GM19372 (cell line): ENCODE measurements at regions not wholly inside any gene's neighbourhood (a gene's known extent, or its start where the extent isn't known, plus 50 kb on each side); places are given as distances from the start of the nearest gene placed in this dataset.
"Not testable (repeated sequence)": the region's sequence is repeated elsewhere in the genome, so short reads cannot be mapped to it uniquely, and the experiment has no call there.

Experiments used
- ATAC-seq: cut with Tn5 transposase; IDR thresholded peaks from one replicate; pipeline ENCODE4 v1.9.1; 2021; ENCODE audit warnings: mild to moderate bottlenecking, low read depth, moderate library complexity; ENCODE audit not compliant: unreplicated experiment

DNA sequence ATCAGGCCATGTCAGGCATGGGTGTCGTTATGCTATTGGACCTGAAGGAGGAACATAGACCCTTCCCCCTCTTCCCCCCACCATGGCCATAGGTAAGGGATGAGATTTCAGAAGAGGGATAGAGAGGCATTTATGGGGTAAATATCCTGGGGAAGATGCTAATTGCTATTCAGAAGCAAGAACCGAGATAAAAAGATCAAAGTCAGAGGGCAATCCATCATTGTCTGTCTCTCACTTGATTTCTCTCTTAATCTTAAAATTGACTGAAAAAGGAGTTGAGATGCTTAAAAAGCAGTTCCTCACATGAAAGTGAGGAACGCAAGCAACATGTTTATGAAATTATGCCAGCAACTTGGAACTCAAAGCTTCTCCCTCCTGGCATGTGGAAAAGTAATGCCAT is 212.0 kb downstream of the RPAP3 start:
- no peak for ATAC-seq

DNA sequence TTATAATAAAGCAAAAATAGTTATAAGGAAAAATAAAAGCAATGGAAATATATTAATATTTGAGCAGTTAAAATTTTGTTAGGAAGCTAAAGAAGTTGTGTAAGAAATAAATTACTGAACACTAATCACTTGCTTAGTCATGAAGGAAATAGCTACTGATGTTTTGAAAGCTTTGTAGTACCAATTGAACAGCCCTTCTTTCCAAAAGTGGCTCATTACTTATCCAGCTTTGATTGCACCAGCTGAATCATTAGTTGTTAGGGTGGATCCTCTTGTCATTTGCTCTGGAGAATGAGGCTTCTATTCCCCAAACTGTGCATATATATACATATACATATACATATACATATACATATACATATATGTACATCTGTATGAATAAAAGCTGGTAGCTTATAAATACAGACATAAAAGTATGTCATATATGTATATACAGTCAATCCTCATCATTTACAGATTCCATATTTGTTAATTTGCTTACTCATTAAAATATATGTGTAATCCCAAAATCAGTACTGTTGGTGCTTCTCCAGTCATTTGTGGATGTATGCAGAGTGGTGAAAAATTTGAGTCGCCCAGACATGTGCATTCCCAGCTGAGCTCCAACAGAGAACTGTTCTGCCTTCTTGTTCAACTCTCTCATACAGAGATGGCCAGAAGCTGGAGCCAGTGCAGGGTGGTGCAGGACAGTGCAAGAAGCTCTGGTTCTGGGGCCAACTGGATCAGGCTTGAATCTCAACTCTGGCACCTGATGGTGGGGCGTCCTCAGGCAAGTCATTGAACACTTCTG is 214.1 kb downstream of the RPAP3 start:
- no peak for ATAC-seq

DNA sequence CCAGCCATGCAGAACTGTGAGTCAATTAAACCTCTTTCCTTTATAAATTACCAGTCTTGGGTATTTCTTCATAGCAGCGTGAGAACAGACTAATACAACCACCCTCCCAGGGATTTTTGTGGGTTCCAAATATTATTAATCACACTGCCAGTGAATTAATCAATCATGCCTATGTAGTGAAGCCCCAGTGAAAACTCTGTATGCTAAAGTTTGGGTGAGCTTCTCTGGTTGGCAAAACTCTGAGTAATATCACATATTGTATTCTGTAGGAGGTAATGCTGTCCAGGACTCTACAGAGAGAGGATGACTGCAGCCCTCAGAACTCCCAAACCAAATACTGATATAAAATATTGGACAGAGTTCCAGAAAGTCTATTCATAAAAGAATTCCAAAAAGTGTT is 216.9 kb downstream of the RPAP3 start:
- ATAC-seq, result no peak

DNA sequence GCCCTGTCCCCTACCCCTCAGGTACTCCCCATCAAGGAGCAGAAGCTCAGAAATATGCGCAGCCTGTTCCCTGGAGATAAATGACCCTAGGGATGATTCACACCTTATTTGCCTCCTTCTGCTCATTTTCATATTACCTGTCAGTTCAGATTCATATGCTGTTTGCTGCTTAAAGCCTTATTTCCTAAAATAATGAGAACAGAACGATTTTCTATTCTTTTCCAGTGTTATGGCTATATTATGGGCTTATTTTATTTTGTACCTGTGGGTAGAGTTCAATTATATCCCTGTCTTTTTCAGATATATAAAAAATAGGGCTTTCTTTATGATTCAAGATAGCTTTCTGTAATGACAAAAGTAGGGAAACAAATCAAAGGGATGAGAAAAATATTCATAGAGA is 224.8 kb downstream of the RPAP3 start:
- ATAC-seq, result no peak

DNA sequence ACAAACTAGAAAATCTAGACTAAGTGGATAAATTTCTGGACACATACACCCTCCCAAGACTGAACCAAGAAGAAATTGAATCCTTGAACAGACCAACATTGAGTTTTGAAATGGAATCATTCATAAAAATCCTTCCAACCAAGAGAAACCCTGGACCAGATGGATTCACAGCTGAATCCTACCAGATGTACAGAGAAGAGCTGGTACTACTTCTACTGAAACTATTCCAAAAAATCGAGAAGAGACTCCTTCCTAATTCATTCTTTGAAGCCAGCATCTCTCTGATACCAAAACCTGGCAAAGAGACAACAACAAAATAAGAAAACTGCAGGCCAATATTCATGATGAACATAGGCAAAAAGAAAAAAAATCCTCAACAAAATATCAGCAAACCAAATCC is 227.4 kb downstream of the RPAP3 start:
- ATAC-seq, result no peak

DNA sequence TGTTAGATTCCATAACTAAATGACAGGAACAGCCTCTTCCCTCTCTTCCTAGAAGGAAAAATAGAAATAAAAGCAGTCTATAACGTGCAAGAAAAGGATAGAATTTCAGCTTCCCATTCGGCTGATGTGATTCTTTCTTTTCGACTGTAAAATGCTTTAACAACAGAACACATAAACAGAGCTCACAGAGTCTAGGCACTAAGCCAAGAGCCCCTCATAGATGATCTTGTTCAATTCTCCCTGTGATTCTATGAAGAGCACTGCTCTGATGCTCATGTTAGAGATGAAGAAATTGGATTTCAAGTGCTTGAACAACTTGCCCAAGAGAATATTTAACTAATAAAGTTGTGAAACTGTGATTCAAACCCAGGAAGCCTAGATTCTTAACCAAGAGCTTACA is 232.7 kb downstream of the RPAP3 start:
- no peak for ATAC-seq

DNA sequence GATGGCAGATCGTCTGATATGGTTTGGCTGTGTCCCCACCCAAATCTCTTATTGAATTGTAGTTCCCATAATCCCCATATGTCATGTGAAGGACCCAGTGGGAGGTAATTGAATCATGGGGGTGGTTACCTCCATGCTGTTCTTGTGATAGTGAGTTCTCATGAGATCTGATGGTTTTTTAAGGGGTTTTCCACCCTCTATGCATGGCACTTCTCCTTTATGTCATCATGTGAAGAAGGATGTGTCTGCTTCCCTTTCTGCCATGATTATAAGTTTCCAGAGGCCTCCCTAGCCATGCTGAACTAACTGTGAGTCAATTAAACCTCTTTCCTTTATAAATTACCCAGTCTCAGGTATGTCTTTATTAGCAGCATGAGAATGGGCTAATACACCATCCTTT is 235.5 kb downstream of the RPAP3 start:
- ATAC-seq, result not testable (repeated sequence)

DNA sequence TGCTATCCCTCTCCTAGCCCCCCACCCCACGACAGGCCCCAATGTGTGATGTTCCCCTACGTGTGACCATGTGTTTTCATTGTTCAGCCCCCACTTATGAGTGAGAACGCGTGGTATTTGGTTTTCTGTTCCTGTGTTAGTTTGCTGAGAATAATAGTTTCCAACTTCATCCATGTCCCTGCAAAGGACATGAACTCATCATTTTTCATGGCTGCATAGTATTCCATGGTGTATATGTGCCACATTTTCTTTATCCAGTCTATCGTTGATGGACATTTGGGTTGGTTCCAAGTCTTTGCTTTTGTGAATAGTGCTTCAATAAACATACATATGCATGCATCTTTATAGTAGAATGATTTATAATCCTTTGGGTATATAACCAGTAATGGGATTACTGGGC is 241.9 kb downstream of the RPAP3 start:
- ATAC-seq, result not testable (repeated sequence)

DNA sequence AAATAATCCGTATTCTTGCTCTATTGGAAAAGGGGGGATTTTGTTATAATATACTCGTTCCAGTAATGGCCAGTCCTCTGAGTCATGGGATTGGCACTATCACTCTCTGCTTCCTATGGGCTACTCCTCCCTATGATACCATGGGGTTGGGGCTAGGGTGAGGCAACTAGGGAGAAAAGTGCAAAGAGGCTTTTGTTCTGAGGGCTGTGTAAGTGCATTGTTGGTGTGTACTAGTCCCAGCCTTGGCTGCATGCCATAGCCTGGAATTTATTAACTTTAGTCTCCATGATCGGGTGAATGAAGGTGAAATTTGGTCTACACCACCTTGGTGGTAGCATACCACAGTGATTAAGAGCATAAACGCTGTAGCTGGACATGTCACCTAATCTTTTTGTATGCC is 247.6 kb downstream of the RPAP3 start:
- no peak for ATAC-seq

DNA sequence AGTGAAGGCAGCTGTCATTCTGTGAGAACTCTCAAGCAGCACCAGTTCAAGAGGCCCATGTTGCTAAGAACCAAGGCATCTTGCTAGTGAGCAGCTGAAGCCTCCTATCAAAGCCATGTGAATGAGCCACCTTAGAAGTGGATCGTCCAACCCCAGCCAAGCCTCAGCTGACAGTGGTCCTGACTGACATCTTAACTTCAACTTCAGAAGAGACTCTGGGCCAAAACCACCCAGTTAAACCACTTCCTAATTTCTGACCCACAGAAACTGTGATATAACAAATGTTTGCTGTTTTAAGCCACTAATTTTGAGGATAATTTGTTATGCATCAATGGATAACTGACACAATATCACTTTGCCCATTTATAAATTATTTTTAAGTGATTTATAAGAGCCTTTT is 256.0 kb downstream of the RPAP3 start:
- ATAC-seq, result no peak

DNA sequence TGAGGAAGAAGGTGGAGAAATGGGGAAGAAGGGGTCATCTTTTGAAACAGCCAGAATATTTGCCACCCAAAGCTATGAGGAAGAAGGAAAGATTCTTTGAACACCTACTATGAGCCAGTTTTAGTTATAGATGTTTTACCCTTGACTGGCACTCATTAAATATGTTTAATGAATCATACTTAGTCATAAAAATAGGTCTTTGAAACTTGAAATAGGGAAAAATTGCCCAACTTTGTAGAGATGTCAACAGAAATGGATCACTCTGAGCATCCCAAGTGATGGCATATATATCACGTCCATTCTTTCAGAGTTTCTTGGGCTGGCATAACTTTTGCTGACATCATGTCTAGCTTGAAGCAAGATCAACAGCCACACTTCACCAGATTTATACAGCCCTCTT is 263.5 kb downstream of the RPAP3 start:
- no peak for ATAC-seq

DNA sequence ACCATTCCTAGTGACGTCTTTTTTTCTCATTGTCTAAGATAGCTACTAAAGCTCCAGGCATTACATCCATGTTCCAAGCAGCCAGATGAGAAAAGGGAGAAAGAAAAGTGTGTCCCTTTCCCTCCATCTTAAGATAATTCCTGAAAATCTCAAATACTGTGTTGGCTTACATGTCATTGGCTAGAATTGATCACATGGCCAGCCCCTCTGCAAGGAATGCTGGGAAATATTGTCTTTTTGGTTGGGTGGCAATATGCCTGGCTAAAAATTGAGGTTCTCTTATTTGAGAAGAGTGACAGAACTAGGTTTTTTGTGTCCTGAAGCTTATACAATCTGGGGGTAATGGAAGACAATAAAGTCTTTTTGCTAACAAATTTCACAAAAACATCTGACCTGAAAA is 264.3 kb downstream of the RPAP3 start:
- no peak for ATAC-seq

DNA sequence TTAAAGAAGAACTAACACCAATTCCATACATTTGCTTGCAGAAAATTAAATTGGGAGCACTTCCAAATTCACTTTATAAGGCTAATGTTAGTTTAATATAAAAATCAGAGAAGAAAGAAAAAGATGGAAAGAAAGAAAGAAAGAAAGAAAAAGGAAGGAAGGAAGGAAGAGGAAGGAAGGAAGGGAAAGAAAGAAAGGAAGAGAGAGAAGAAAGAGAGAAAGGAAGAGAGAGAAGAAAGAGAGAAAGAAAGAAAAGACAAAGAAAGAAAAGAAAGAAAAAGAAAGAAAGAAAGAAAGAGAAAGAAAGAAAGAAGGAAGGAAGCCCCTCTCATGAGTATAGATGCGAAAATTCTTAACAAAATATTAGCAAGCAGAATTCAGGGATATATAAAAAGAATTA is 267.7 kb downstream of the RPAP3 start:
- no peak for ATAC-seq

DNA sequence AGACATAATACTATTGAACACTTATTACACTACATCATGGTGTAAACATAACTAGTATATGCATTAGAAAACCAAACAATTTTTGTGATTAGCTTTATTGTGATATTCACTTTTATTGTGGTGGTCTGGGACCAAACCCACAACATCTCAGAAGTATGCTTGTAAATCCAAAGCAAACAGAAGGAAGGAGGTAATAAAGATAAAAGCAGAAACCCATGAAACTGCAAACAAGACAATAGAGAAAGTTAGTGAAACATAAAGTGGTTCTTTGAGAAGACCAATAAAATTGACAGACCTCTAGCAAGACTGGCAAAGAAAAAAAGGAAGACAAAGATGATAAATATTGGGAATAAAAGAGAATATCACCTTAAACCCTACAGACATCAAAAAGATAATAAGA is 268.3 kb downstream of the RPAP3 start:
- ATAC-seq, result no peak

DNA sequence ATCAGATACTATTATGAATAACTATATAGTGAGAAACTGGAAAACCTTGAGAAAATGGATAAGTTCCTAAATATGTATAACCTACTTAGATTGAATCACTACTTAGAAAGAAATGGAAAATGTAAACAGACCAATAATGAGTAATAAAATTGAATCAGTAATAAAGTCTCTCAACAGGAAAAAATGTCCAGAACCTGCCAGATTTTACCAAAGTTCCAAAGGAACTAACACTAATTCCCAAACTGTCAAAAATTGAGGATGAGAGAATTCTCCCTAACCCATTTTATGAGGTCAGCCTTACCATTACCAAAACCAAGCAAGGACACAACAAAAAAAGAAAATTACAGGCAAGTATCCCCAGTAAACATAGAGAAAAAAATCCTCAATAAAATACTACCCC is 272.0 kb downstream of the RPAP3 start:
- ATAC-seq, result no peak

DNA sequence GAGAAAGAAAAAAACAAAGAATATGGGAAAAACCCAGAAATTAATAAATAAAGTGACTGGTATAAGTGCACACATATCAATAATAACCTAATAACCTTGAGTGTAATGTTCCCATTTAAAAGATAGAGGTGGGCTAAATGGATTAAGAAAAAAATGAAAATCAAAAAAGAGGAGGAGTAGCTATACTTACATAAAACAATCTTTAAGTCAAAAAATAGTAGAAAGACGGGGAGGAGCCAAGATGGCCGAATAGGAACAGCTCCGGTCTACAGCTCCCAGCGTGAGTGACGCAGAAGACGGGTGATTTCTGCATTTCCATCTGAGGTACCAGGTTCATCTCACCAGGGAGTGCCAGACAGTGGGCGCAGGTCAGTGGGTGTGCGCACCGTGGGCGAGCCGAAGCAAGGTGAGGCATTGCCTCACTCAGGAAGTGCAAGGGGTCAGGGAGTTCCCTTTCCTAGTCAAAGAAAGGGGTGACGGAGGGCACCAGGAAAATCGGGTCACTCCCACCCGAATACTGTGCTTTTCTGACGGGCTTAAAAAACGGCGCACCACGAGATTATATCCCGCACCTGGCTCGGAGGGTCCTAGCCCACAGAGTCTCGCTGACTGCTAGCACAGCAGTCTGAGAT is 279.0 kb downstream of the RPAP3 start:
- not testable (repeated sequence) for ATAC-seq

DNA sequence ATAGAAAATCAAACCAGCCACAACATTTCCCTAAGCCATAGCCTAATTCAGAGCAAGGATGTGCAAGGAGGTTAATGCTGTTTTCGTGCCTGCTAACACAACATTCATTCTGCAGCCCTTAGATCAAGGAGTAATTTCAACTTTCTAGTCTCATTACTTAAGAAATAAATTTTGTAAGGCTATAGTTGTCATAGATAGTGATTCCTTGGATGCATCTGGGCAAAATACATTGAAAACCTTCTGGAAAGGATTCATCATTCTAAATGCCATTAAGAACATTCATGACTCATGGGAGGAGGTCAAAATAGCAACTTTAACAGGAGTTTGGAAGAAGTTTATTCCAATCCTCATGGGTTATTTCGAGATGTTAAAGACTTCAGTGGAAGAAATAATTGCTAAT is 283.2 kb downstream of the RPAP3 start:
- ATAC-seq, result no peak

DNA sequence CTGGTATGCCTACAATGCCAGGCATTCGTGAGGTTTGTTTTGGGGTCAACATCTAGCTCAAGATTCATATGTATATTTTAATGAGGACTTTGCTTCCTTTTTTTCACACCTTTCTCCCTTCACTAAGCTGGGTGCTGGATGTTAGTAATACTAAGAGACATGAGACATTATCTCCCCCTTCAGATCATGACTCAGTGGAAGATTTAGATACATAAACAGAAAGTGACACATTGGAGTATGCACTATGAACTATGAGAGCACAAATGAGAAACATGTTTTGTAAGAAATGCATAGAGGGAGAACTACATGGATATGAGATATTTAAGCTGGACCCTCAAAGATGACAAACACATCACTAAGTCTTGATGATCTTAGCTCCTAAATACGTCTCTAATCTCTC is 286.3 kb downstream of the RPAP3 start:
- no peak for ATAC-seq

DNA sequence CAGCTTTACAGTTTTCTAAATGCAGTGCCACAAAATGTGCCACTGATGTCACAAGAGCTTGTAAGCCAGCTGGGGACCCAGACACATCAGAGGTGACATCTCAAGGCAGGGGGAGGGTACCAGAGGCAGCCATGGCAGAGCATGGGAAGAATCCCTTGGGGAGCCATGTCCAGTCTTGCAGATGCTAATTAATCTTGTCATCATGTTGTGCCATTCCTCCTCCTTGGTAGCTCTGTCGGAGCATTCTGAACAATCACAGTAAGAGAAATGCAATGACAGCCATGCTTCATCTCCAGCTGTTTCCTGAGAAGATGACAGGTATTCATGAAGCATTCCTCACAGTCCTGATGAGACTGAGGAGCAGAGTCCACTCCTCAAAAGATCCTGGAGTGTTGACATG is 287.9 kb downstream of the RPAP3 start:
- ATAC-seq, result no peak

DNA sequence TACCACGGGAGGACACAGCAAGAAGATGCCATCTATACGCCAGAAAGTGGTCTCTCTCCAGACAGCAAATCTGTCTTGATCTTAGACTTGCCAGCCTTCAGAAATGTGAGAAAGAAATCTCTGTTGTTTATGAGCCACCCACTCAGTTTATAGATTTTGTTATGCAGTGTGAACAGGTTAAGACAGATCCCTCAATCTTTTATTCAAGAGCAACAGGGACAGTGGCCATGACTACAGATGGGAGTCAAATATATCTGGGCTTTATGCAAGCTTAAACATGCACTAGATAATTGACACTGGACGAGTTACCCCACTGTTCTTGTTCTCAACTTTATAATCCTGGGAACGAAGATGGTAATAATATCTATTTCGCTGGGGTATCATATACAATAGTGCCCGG is 288.7 kb downstream of the RPAP3 start:
- ATAC-seq, result no peak

DNA sequence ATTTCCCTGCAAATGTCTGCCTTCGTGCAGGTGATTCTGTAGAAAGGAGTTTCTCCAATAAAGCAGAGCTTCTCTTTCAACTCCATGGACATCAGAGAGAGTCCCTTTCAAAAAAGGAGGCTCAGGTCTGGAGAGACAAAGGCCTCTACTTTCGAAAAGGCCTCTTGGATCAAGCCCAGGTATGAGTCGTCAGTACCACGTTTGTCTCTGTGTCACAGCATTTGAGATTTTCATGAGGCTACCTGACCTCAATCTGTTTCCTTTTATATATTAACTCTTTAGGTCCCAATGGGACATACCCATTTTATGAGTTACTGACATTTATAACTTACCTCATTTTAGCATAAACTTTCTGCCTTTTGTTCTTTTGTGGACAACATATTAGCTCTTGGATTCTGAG is 290.8 kb downstream of the RPAP3 start:
- no peak for ATAC-seq

DNA sequence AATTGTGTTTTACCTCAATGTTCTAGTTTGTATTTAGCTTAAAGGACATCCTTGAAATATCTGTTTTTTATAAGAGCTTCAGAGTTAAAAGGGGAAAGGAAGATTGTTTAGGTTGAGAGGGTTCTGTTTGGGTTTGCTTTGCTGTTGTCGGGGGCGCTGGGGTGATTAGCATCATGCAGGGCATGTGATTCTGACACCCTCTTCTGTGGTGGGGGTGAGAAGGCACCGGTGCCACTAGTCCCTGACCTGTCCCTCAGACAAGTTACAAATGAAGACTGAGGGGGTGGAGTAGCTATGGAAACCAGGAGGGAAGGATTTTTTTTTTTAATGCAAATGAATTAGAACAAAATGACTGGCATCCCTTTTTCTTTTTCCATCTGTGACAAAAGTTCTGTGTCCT is 291.3 kb downstream of the RPAP3 start:
- ATAC-seq, result no peak
